ENCODE measurements at regions not wholly inside any gene's neighbourhood (a gene's known extent, or its start where the extent isn't known, plus 50 kb on each side); places are given as distances from the start of the nearest gene placed in this dataset.

DNA sequence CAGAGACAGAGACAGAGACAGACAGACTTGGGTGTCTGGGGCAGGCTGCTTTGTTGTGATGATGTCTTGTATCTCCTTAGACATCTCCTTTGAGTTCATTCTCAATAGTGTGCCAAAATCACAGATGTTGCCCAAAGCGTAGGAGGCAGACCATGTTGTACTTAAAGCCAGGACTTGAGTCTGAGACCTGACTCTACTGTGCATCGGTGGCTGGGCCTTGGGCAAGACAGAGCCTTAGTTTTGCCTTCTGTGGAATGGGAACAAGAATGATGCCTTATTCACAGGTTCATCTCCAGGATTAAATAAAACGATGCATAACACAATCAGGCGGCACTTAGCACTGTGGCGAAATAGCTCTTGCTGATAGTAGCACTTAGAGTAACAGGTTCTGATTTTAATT is 230.3 kb downstream of the AACS start:
- TF ChIP-seq, protein P1, sequence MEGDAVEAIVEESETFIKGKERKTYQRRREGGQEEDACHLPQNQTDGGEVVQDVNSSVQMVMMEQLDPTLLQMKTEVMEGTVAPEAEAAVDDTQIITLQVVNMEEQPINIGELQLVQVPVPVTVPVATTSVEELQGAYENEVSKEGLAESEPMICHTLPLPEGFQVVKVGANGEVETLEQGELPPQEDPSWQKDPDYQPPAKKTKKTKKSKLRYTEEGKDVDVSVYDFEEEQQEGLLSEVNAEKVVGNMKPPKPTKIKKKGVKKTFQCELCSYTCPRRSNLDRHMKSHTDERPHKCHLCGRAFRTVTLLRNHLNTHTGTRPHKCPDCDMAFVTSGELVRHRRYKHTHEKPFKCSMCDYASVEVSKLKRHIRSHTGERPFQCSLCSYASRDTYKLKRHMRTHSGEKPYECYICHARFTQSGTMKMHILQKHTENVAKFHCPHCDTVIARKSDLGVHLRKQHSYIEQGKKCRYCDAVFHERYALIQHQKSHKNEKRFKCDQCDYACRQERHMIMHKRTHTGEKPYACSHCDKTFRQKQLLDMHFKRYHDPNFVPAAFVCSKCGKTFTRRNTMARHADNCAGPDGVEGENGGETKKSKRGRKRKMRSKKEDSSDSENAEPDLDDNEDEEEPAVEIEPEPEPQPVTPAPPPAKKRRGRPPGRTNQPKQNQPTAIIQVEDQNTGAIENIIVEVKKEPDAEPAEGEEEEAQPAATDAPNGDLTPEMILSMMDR (IDR thresholded peaks at IDR 0.05; ENCODE audit: poor library complexity, severe bottlenecking) = no peak
- TF ChIP-seq POLR2AphosphoS5 (IDR thresholded peaks at IDR 0.05) = no peak
- TF ChIP-seq MXI1 (conservative IDR thresholded peaks at IDR 0.05; ENCODE audit: poor library complexity, severe bottlenecking) = no peak
- no peak for TF ChIP-seq TAF1 (IDR thresholded peaks at IDR 0.05; ENCODE audit: low read depth)
- TF ChIP-seq, protein P2, sequence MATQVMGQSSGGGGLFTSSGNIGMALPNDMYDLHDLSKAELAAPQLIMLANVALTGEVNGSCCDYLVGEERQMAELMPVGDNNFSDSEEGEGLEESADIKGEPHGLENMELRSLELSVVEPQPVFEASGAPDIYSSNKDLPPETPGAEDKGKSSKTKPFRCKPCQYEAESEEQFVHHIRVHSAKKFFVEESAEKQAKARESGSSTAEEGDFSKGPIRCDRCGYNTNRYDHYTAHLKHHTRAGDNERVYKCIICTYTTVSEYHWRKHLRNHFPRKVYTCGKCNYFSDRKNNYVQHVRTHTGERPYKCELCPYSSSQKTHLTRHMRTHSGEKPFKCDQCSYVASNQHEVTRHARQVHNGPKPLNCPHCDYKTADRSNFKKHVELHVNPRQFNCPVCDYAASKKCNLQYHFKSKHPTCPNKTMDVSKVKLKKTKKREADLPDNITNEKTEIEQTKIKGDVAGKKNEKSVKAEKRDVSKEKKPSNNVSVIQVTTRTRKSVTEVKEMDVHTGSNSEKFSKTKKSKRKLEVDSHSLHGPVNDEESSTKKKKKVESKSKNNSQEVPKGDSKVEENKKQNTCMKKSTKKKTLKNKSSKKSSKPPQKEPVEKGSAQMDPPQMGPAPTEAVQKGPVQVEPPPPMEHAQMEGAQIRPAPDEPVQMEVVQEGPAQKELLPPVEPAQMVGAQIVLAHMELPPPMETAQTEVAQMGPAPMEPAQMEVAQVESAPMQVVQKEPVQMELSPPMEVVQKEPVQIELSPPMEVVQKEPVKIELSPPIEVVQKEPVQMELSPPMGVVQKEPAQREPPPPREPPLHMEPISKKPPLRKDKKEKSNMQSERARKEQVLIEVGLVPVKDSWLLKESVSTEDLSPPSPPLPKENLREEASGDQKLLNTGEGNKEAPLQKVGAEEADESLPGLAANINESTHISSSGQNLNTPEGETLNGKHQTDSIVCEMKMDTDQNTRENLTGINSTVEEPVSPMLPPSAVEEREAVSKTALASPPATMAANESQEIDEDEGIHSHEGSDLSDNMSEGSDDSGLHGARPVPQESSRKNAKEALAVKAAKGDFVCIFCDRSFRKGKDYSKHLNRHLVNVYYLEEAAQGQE (IDR thresholded peaks at IDR 0.05; ENCODE audit: borderline replicate concordance) = no peak
- no peak for TF ChIP-seq RAD21 (conservative IDR thresholded peaks at IDR 0.05)
- TF ChIP-seq EZH2 (IDR thresholded peaks at IDR 0.05; ENCODE audit: borderline replicate concordance, insufficient read depth, low read length, poor library complexity, severe bottlenecking) = no peak
